ENCODE measurements at regions not wholly inside any gene's neighbourhood (a gene's known extent, or its start where the extent isn't known, plus 50 kb on each side); places are given as distances from the start of the nearest gene placed in this dataset.

DNA sequence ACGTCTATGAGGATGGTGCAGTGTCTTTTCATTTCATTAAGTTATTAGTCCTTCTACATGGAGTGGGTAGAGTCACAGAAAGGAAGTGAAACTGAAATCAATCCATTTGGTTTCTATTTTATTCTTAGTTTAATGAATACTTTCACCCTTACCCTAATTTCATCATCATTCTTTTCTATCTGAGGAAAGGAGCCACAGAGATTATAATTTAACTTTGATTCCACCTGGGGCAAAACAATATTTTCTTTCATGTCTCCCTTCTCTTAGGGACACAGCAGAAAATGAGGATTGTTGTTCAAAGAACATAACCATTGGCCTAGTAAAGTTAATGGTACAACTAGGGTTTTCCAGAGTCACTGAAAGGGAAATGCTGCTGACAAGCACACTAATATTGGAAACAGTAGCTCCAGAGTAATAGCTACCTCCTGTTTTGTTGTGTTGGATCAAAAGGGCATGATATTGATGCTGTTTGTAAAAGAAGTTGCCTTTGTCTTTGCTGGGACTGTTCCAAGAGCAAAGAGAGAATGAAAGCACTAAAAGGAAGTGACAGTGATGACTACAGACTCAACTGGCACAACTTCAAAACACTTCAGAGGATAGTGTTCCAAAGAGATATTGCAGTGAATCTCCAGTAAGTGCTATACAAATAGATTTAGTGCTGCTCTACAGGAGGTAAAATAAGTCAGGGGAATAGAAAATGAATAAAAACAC, 247.1 kb upstream of the PITX2 start:
- H3K36me3 ChIP-seq (ENCODE audit: control insufficient read depth, insufficient read depth, low read length) = no peaks in the 10 kb centered on the region
- DNase-seq = peak; percentile 25
- intact Hi-C loops (cut with micrococcal nuclease) = loop anchor here (10.0 kb wide), 1 partner anchor 765 kb away; no protein-coding TSS in a partner anchor
- H3K4me2 ChIP-seq (ENCODE audit: low read depth, low read length) = no peak overlapping the region
- H2AK5ac ChIP-seq (ENCODE audit: low read depth, low read length) = no peak overlapping the region
- in situ Hi-C loops (cut with MboI; ENCODE audit: low sequenced_read_pairs) = no loop called here
- no peak overlapping the region for H2BK5ac ChIP-seq (ENCODE audit: low read depth, low read length, poor library complexity, severe bottlenecking)
- no peak overlapping the region for H2BK15ac ChIP-seq (ENCODE audit: low read depth, low read length)
- ChIA-PET POLR2A (ENCODE audit: unreplicated experiment) (no interaction called here), CTCF (no interaction called here)
- no peaks in the 10 kb centered on the region for H3K79me1 ChIP-seq (ENCODE audit: low read depth in 1 of 2, low read length in 2 of 2)
- WGBS, 2 experiments (ENCODE audit: extremely low coverage in 2 of 2, insufficient read length in 1 of 2) = no CpG with 5 or more reads among the region's 1 CpG
- H3K4ac ChIP-seq (ENCODE audit: low read depth, low read length) = no peak overlapping the region
- no peak overlapping the region for H3K23ac ChIP-seq (ENCODE audit: low read depth, low read length)
- H3K56ac ChIP-seq (ENCODE audit: extremely low read depth, insufficient read depth, low read length) = no peak overlapping the region
- no peaks in the 10 kb centered on the region for H3K9me3 ChIP-seq (ENCODE audit: control insufficient read depth, insufficient read depth, low read length)
- no peak overlapping the region for H4K91ac ChIP-seq (ENCODE audit: insufficient read depth, low read depth, low read length)
- H3K27ac ChIP-seq (ENCODE audit: insufficient read depth, low read length) = no peak overlapping the region
- no peak overlapping the region for H2AK9ac ChIP-seq (replicated peaks; ENCODE audit: low read depth, low read length, poor library complexity)
- H3K14ac ChIP-seq (replicated peaks; ENCODE audit: low read depth, low read length) = no peak overlapping the region
- H3K4me3 ChIP-seq (ENCODE audit: insufficient read depth, low read depth, low read length) = no peak overlapping the region
- H3K27me3 ChIP-seq (ENCODE audit: control insufficient read depth, insufficient read depth, low read length) = no peaks in the 10 kb centered on the region
- H3K9ac ChIP-seq (ENCODE audit: low read depth, low read length) = no peak overlapping the region
- BruUV-seq (replicated peaks) = no TSS peak
- no peak for ATAC-seq (ENCODE audit: low read depth)
- no peaks in the 10 kb centered on the region for H4K20me1 ChIP-seq (ENCODE audit: insufficient read depth, low read length)
- no peaks in the 10 kb centered on the region for H3K9me1 ChIP-seq (ENCODE audit: insufficient read depth, low read length)
- dilution Hi-C loops (cut with HindIII; ENCODE audit: low sequenced_read_pairs, unreplicated experiment) = no loop called here
- TF ChIP-seq SMC3 (IDR thresholded peaks at IDR 0.05; ENCODE audit: low read depth, low read length) (no peak), FOS (IDR thresholded peaks at IDR 0.05; ENCODE audit: low read depth, low read length) (no peak), RFX5 (IDR thresholded peaks at IDR 0.05; ENCODE audit: low read depth, low read length) (no peak), CHD1 (IDR thresholded peaks at IDR 0.05; ENCODE audit: low read depth, low read length) (no peak), MAFK (IDR thresholded peaks at IDR 0.05; ENCODE audit: low read depth, low read length) (no peak), RAD21 (IDR thresholded peaks at IDR 0.05; ENCODE audit: low read length) (no peak), NFE2L2 (IDR thresholded peaks at IDR 0.05; ENCODE audit: low read depth, low read length) (no peak), BHLHE40 (IDR thresholded peaks at IDR 0.05; ENCODE audit: low read depth, low read length) (no peak), RCOR1 (IDR thresholded peaks at IDR 0.05; ENCODE audit: insufficient replicate concordance, low read length) (no peak), ELK1 (IDR thresholded peaks at IDR 0.05; ENCODE audit: borderline replicate concordance, low read depth, low read length) (no peak), CEBPB (IDR thresholded peaks at IDR 0.05; ENCODE audit: low read depth, low read length) (no peak), POLR2A (IDR thresholded peaks at IDR 0.05; ENCODE audit: low read depth, low read length) (no peak), MXI1 (IDR thresholded peaks at IDR 0.05; ENCODE audit: borderline replicate concordance, low read depth, low read length) (no peak), MAZ (IDR thresholded peaks at IDR 0.05; ENCODE audit: borderline replicate concordance, low read depth, low read length) (no peak)
- TF ChIP-seq, protein P1, sequence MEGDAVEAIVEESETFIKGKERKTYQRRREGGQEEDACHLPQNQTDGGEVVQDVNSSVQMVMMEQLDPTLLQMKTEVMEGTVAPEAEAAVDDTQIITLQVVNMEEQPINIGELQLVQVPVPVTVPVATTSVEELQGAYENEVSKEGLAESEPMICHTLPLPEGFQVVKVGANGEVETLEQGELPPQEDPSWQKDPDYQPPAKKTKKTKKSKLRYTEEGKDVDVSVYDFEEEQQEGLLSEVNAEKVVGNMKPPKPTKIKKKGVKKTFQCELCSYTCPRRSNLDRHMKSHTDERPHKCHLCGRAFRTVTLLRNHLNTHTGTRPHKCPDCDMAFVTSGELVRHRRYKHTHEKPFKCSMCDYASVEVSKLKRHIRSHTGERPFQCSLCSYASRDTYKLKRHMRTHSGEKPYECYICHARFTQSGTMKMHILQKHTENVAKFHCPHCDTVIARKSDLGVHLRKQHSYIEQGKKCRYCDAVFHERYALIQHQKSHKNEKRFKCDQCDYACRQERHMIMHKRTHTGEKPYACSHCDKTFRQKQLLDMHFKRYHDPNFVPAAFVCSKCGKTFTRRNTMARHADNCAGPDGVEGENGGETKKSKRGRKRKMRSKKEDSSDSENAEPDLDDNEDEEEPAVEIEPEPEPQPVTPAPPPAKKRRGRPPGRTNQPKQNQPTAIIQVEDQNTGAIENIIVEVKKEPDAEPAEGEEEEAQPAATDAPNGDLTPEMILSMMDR (conservative IDR thresholded peaks at IDR 0.05; ENCODE audit: low read depth, low read length) = no peak
- TF ChIP-seq, protein P2, sequence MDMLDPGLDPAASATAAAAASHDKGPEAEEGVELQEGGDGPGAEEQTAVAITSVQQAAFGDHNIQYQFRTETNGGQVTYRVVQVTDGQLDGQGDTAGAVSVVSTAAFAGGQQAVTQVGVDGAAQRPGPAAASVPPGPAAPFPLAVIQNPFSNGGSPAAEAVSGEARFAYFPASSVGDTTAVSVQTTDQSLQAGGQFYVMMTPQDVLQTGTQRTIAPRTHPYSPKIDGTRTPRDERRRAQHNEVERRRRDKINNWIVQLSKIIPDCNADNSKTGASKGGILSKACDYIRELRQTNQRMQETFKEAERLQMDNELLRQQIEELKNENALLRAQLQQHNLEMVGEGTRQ (IDR thresholded peaks at IDR 0.05; ENCODE audit: low read depth, low read length) = no peak
- H4K5ac ChIP-seq (ENCODE audit: low read depth, low read length) = no peak overlapping the region
- no peak overlapping the region for H2BK20ac ChIP-seq (ENCODE audit: low read depth, low read length)
- H4K8ac ChIP-seq (ENCODE audit: low read depth in 2 of 2, low read length in 2 of 2) = no peak overlapping the region
- H2BK120ac ChIP-seq (ENCODE audit: low read depth, low read length) = no peak overlapping the region
- no peak overlapping the region for H3K18ac ChIP-seq (ENCODE audit: low read depth, low read length)
- peaks cover 2% of the 10 kb centered on the region for H3K4me1 ChIP-seq (ENCODE audit: control insufficient read depth, insufficient read depth, low read length)
- H2AFZ ChIP-seq (replicated peaks; ENCODE audit: low read length, poor library complexity) = no peak overlapping the region

All from IMR-90 (cell line).